Mesodermal cell (in vitro differentiated cells): ENCODE measurements at regions not wholly inside any gene's neighbourhood (a gene's known extent, or its start where the extent isn't known, plus 50 kb on each side); places are given as distances from the start of the nearest gene placed in this dataset.

Source experiments
- H3K27ac ChIP-seq: 2 replicates; pipeline ENCODE4 v1.7.0; 2013; ENCODE audit warnings: mild to moderate bottlenecking, low read depth, low read length, moderate library complexity; ENCODE audit not compliant: severe bottlenecking
- H3K36me3 ChIP-seq: 2 replicates; pipeline ENCODE4 v1.7.1; 2013; ENCODE audit warnings: mild to moderate bottlenecking, low read length, moderate library complexity; ENCODE audit not compliant: control insufficient read depth, insufficient read depth
- H3K4me1 ChIP-seq: one replicate; pipeline ENCODE4 v1.7.1; 2013; ENCODE audit warnings: mild to moderate bottlenecking, low read length; ENCODE audit not compliant: insufficient read depth, control insufficient read depth, poor library complexity, severe bottlenecking
- H3K4me3 ChIP-seq: 2 replicates; pipeline ENCODE4 v1.7.0; 2013; ENCODE audit warnings: low read length, control low read depth, mild to moderate bottlenecking; ENCODE audit not compliant: insufficient read depth, poor library complexity, severe bottlenecking; ENCODE audit errors: extremely low read depth
- H3K9me3 ChIP-seq: 2 replicates; pipeline ENCODE4 v1.7.1; 2013; ENCODE audit warnings: mild to moderate bottlenecking, low read length, moderate library complexity; ENCODE audit not compliant: control insufficient read depth
- WGBS, 2 experiments: methylation state at CpG; one replicate each; pipeline ENCODE4 v1.1.5; 2013; ENCODE audit warnings: missing lambda C conversion rate in 2 of 2; ENCODE audit not compliant: insufficient coverage in 2 of 2; 5-methylcytosine and 5-hydroxymethylcytosine counted together

- 84 to 100% methylated on average over 1 to 2 of the region's 2 CpGs for WGBS, 2 experiments
- no peak overlapping the region for H3K4me3 ChIP-seq
- H3K27ac ChIP-seq, result no peak overlapping the region
- H3K36me3 ChIP-seq, result no peaks in the 10 kb centered on the region
- no peaks in the 10 kb centered on the region for H3K4me1 ChIP-seq
- no peaks in the 10 kb centered on the region for H3K9me3 ChIP-seq
Observed at GRCh38 chr2:155332016-155332415, 633.5 kb downstream of the KCNJ3 start.

- WGBS, 2 experiments, result no CpG with 5 or more reads among the region's 1 CpG
Observed at GRCh38 chr2:155320236-155320635, 621.7 kb downstream of the KCNJ3 start.

GRCh38 chr2:155318710-155319109 is 620.2 kb downstream of the KCNJ3 start:
- H3K4me1 ChIP-seq, result no peaks in the 10 kb centered on the region
- no peaks in the 10 kb centered on the region for H3K9me3 ChIP-seq
- H3K36me3 ChIP-seq, result no peaks in the 10 kb centered on the region
- no peak overlapping the region for H3K27ac ChIP-seq
- H3K4me3 ChIP-seq, result no peak overlapping the region
- WGBS, 2 experiments, result 75 to 94% methylated on average over 2 of the region's 2 CpGs

More at GRCh38 chr2:155320236-155320635, 621.7 kb downstream of the KCNJ3 start:
- no peak overlapping the region for H3K4me3 ChIP-seq
- H3K9me3 ChIP-seq, result no peaks in the 10 kb centered on the region
- no peak overlapping the region for H3K27ac ChIP-seq
- H3K4me1 ChIP-seq, result no peaks in the 10 kb centered on the region
- H3K36me3 ChIP-seq, result no peaks in the 10 kb centered on the region

GRCh38 chr2:155315768-155316167 is 617.3 kb downstream of the KCNJ3 start:
- H3K4me3 ChIP-seq, result no peak overlapping the region
- H3K9me3 ChIP-seq, result no peaks in the 10 kb centered on the region
- 80% methylated on average over 1 of the region's 2 CpGs; no CpG with 5 or more reads in 1 of the 2 experiments for WGBS, 2 experiments
- H3K27ac ChIP-seq, result no peak overlapping the region
- no peaks in the 10 kb centered on the region for H3K4me1 ChIP-seq
- H3K36me3 ChIP-seq, result no peaks in the 10 kb centered on the region

- Histone ChIP-seq H3K4me3 (no peak overlapping the region), H3K4me1 (no peaks in the 10 kb centered on the region), H3K9me3 (no peaks in the 10 kb centered on the region), H3K27ac (no peak overlapping the region), H3K36me3 (no peaks in the 10 kb centered on the region)
- WGBS, 2 experiments, result 50% methylated on average over 2 of the region's 3 CpGs; no CpG with 5 or more reads in 1 of the 2 experiments
Observed at GRCh38 chr2:155310589-155310988, 612.1 kb downstream of the KCNJ3 start.

GRCh38 chr2:155309483-155309882 is 611.0 kb downstream of the KCNJ3 start:
- H3K4me1 ChIP-seq, result no peaks in the 10 kb centered on the region
- no peaks in the 10 kb centered on the region for H3K36me3 ChIP-seq
- WGBS, 2 experiments, result 89 to 100% methylated on average over 1 of the region's 1 CpG
- H3K27ac ChIP-seq, result no peak overlapping the region
- no peak overlapping the region for H3K4me3 ChIP-seq
- H3K9me3 ChIP-seq, result no peaks in the 10 kb centered on the region

GRCh38 chr2:155308367-155309009 is 610.0 kb downstream of the KCNJ3 start:
- Histone ChIP-seq H3K4me1 (no peaks in the 10 kb centered on the region), H3K9me3 (no peaks in the 10 kb centered on the region), H3K4me3 (no peak overlapping the region), H3K27ac (no peak overlapping the region), H3K36me3 (no peaks in the 10 kb centered on the region)
- 75 to 86% methylated on average over 1 of the region's 1 CpG for WGBS, 2 experiments

GRCh38 chr2:155301221-155301620 is 602.7 kb downstream of the KCNJ3 start:
- Histone ChIP-seq H3K36me3 (no peaks in the 10 kb centered on the region), H3K4me3 (no peak overlapping the region), H3K4me1 (no peaks in the 10 kb centered on the region), H3K9me3 (no peaks in the 10 kb centered on the region), H3K27ac (no peak overlapping the region)

GRCh38 chr2:155298001-155298400 is 599.5 kb downstream of the KCNJ3 start:
- Histone ChIP-seq H3K4me1 (no peaks in the 10 kb centered on the region), H3K27ac (no peak overlapping the region), H3K4me3 (no peak overlapping the region), H3K36me3 (no peaks in the 10 kb centered on the region), H3K9me3 (no peaks in the 10 kb centered on the region)
- no CpG with 5 or more reads among the region's 1 CpG for WGBS, 2 experiments

GRCh38 chr2:155294358-155294757 is 595.9 kb downstream of the KCNJ3 start:
- WGBS, 2 experiments, result no CpG with 5 or more reads among the region's 1 CpG
- Histone ChIP-seq H3K4me1 (no peaks in the 10 kb centered on the region), H3K36me3 (no peaks in the 10 kb centered on the region), H3K27ac (no peak overlapping the region), H3K9me3 (no peaks in the 10 kb centered on the region), H3K4me3 (no peak overlapping the region)

- Histone ChIP-seq H3K27ac (no peak overlapping the region), H3K36me3 (no peaks in the 10 kb centered on the region), H3K9me3 (no peaks in the 10 kb centered on the region), H3K4me3 (no peak overlapping the region), H3K4me1 (no peaks in the 10 kb centered on the region)
- whole genome bisulfite sequencing, 2 experiments, result 82 to 90% methylated on average over 6 to 7 of the region's 7 CpGs
Observed at GRCh38 chr2:155281907-155282306, 583.4 kb downstream of the KCNJ3 start.
